K562 (cell line): ENCODE measurements at regions not wholly inside any gene's neighbourhood (a gene's known extent, or its start where the extent isn't known, plus 50 kb on each side); places are given as distances from the start of the nearest gene placed in this dataset.

Experiments
- AFF4 ChIP-seq: sonication (generic); formaldehyde crosslinking; IDR thresholded peaks from 2 replicates; pipeline ENCODE4 v1.8.0; 2023; ENCODE audit warnings: mild to moderate bottlenecking, missing genetic modification reagents
- BHLHE40 ChIP-seq: IDR thresholded peaks from 2 replicates; pipeline ENCODE4 v1.6.1; 2011; ENCODE audit warnings: low read length, improper control_type of control experiment
- EZH2 ChIP-seq: IDR thresholded peaks from 2 replicates; pipeline ENCODE4 v1.6.1; 2012; ENCODE audit warnings: low read depth, mild to moderate bottlenecking, inconsistent platforms, low read length, borderline replicate concordance
- HDAC2 ChIP-seq: fragments of 450-650 bp; IDR thresholded peaks from 2 replicates; pipeline ENCODE4 v1.6.1; 2016; ENCODE audit warnings: mild to moderate bottlenecking
- SNAPC5 ChIP-seq: fragments of 250-450 bp; sonication (Bioruptor Pico); IDR thresholded peaks from 2 replicates; pipeline ENCODE4 v1.8.0; 2021; ENCODE audit warnings: moderate library complexity, mild to moderate bottlenecking, inconsistent platforms
- TBL1XR1 ChIP-seq, 2 experiments: IDR thresholded peaks; 2 replicates each; pipeline ENCODE4 v1.6.1; 2012; ENCODE audit warnings: improper control_type of control experiment in 2 of 2, low read length in 2 of 2, mild to moderate bottlenecking in 1 of 2
- ZNF274 ChIP-seq: IDR thresholded peaks from 2 replicates; pipeline ENCODE4 v1.6.1; 2011; ENCODE audit warnings: low read depth, mild to moderate bottlenecking, low read length, moderate library complexity, borderline replicate concordance
- TF ChIP-seq, protein P1 (sequence below), 3 experiments: IDR thresholded peaks in 2 of 3; conservative IDR thresholded peaks in 1 of 3; 2 replicates each; pipeline ENCODE4 v1.5.1; 2011 to 2012; ENCODE audit warnings: low read length in 3 of 3, mild to moderate bottlenecking in 3 of 3, control low read depth in 2 of 3, improper control_type of control experiment in 1 of 3, inconsistent platforms in 1 of 3, low read depth in 1 of 3, mixed read lengths in 1 of 3, moderate library complexity in 1 of 3; ENCODE audit not compliant: insufficient read depth in 2 of 3

DNA sequence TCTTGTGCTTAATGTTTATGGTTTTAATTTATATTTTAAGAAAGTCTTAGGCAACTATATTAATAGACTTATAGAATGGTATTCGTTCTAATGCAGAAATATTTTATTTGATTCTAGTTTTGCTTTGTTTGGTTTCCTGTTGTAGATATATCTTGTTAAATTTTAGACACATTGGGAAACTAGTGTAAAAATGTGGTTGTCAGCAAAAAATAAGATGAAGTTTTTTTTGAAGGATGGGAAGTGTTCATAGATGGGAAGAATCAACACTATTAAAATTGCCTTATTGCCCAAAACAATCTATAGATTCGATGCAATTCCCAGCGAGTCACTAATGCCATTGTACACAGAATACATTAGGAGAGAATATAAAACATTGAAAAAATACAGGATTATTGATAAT is 278.9 kb downstream of the ZWINT start:
- no peak for TF ChIP-seq SNAPC5 (CRISPR knock-in tag)
- TF ChIP-seq, protein P1, sequence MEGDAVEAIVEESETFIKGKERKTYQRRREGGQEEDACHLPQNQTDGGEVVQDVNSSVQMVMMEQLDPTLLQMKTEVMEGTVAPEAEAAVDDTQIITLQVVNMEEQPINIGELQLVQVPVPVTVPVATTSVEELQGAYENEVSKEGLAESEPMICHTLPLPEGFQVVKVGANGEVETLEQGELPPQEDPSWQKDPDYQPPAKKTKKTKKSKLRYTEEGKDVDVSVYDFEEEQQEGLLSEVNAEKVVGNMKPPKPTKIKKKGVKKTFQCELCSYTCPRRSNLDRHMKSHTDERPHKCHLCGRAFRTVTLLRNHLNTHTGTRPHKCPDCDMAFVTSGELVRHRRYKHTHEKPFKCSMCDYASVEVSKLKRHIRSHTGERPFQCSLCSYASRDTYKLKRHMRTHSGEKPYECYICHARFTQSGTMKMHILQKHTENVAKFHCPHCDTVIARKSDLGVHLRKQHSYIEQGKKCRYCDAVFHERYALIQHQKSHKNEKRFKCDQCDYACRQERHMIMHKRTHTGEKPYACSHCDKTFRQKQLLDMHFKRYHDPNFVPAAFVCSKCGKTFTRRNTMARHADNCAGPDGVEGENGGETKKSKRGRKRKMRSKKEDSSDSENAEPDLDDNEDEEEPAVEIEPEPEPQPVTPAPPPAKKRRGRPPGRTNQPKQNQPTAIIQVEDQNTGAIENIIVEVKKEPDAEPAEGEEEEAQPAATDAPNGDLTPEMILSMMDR (IDR thresholded peaks at IDR 0.05 in 2 of 3, conservative IDR thresholded peaks at IDR 0.05 in 1 of 3; ENCODE audit: insufficient read depth in 2 of 3, low read depth in 1 of 3, low read length in 3 of 3) = no peak
- no peak for TF ChIP-seq AFF4 (CRISPR knock-in tag)
- TF ChIP-seq HDAC2 = no peak
- TF ChIP-seq TBL1XR1 (IDR thresholded peaks at IDR 0.05; ENCODE audit: low read length in 2 of 2) = no peak
- TF ChIP-seq BHLHE40 = no peak
- TF ChIP-seq ZNF274 = no peak
- TF ChIP-seq EZH2 = no peak
